ENCODE measurements at regions not wholly inside any gene's neighbourhood (a gene's known extent, or its start where the extent isn't known, plus 50 kb on each side); places are given as distances from the start of the nearest gene placed in this dataset.
A peak's percentile ranks its signal among the peaks of the same experiment; 100 is the strongest.

DNA sequence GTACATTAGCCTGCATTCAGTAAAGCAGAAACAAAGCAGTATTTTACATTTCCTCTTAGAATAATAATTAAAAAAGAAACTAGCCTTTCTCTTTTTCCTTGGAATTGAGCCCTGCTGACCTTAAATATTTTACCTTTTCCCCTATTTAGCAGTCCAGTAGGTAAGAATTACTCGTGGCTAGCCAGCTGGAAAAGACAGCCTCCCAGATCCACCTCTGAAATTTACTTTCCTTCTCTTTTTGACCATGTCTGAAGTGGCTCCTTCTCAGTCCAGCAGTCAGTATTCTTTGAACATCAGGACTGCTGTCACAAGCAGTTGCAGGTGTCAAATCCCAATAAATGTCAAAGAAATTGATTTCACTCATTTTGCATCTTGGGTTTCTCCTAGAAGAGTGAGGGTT is 311.5 kb upstream of the DCBLD2 start:
- no peak overlapping the region for H3K18ac ChIP-seq (ENCODE audit: low read length)
- H3K27me3 ChIP-seq (ENCODE audit: control insufficient read depth in 3 of 3, insufficient read depth in 3 of 3, low read depth in 1 of 3, low read length in 3 of 3) = no peaks in the 10 kb centered on the region
- H3K9ac ChIP-seq (ENCODE audit: low read depth, low read length, poor library complexity) = no peak overlapping the region
- no peak overlapping the region for H2AFZ ChIP-seq (ENCODE audit: low read length)
- no peak overlapping the region for H3K4me3 ChIP-seq (ENCODE audit: low read length in 2 of 2)
- H3K4ac ChIP-seq (ENCODE audit: low read length) = no peak overlapping the region
- no peak overlapping the region for H3K4me2 ChIP-seq (ENCODE audit: insufficient read depth, low read length, poor library complexity, severe bottlenecking)
- no peak for DNase-seq (ENCODE audit: low spot score)
- WGBS, 2 donors (ENCODE audit: extremely low coverage in 2 of 2, insufficient read length in 2 of 2, insufficient replicate concordance in 1 of 2) = no CpG with 5 or more reads among the region's 1 CpG
- no peak overlapping the region for H3K14ac ChIP-seq (ENCODE audit: low read length)
- no peak overlapping the region for H2BK120ac ChIP-seq (ENCODE audit: low read depth, low read length)
- H3K23ac ChIP-seq (ENCODE audit: low read depth, low read length, poor library complexity) = no peak overlapping the region
- peaks cover 0 to 3% of the 10 kb centered on the region in 2 donors for H3K9me3 ChIP-seq (replicated peaks in 1 of 2; ENCODE audit: control insufficient read depth in 2 of 2, insufficient read depth in 1 of 2, low read depth in 1 of 2, low read length in 2 of 2)
- no peaks in the 10 kb centered on the region for H3K4me1 ChIP-seq (ENCODE audit: control insufficient read depth in 2 of 2, insufficient read depth in 1 of 2, low read depth in 1 of 2, low read length in 2 of 2)
- H2AK5ac ChIP-seq (ENCODE audit: low read depth, low read length) = no peak overlapping the region
- H3K79me1 ChIP-seq (ENCODE audit: low read depth, low read length) = no peaks in the 10 kb centered on the region
- H3K27ac ChIP-seq (replicated peaks; ENCODE audit: low read length) = no peak overlapping the region
- H2BK5ac ChIP-seq (ENCODE audit: low read length) = no peak overlapping the region
- H2BK15ac ChIP-seq (ENCODE audit: low read length) = no peak overlapping the region
- H3K36me3 ChIP-seq (replicated peaks in 1 of 2; ENCODE audit: control insufficient read depth in 2 of 2, insufficient read depth in 2 of 2, low read length in 2 of 2) = no peaks in the 10 kb centered on the region
- H2BK12ac ChIP-seq (ENCODE audit: low read length) = no peak overlapping the region
- no peak overlapping the region for H4K91ac ChIP-seq (ENCODE audit: low read depth, low read length, poor library complexity)
- no peak overlapping the region for H4K8ac ChIP-seq (ENCODE audit: low read depth, low read length)

DNA sequence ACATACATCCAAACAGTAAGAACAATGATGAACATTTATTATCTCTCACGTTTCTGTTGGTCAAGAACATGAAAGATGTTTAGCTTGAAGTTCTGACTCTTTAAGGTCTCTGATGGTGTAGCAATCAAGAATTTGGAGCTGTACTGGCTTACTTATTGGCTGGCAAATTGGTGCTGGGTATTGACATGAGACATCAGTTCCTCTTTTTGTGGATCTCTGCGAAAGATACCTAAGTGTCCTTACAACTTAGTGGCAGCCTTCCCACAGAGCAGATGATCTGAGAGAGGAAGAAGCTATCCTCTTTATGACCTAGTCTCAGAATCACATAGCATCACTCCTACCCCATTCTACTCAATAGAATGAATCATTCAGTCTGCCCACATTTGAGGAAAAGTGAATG is 309.8 kb upstream of the DCBLD2 start:
- Histone ChIP-seq H3K27ac (replicated peaks; ENCODE audit: low read length) (no peak overlapping the region), H3K4me1 (ENCODE audit: control insufficient read depth in 2 of 2, insufficient read depth in 1 of 2, low read depth in 1 of 2, low read length in 2 of 2) (no peaks in the 10 kb centered on the region), H3K9me3 (replicated peaks in 1 of 2; ENCODE audit: control insufficient read depth in 2 of 2, insufficient read depth in 1 of 2, low read depth in 1 of 2, low read length in 2 of 2) (peaks cover 0 to 3% of the 10 kb centered on the region in 2 donors), H3K14ac (ENCODE audit: low read length) (no peak overlapping the region), H2AK5ac (ENCODE audit: low read depth, low read length) (no peak overlapping the region), H3K4ac (ENCODE audit: low read length) (no peak overlapping the region), H3K18ac (ENCODE audit: low read length) (no peak overlapping the region), H2BK5ac (ENCODE audit: low read length) (no peak overlapping the region), H3K23ac (ENCODE audit: low read depth, low read length, poor library complexity) (no peak overlapping the region), H3K9ac (ENCODE audit: low read depth, low read length, poor library complexity) (no peak overlapping the region), H2BK12ac (ENCODE audit: low read length) (no peak overlapping the region), H4K91ac (ENCODE audit: low read depth, low read length, poor library complexity) (no peak overlapping the region), H3K4me3 (ENCODE audit: low read length in 2 of 2) (no peak overlapping the region), H2BK120ac (ENCODE audit: low read depth, low read length) (no peak overlapping the region), H4K8ac (ENCODE audit: low read depth, low read length) (no peak overlapping the region), H3K36me3 (replicated peaks in 1 of 2; ENCODE audit: control insufficient read depth in 2 of 2, insufficient read depth in 2 of 2, low read length in 2 of 2) (no peaks in the 10 kb centered on the region), H2AFZ (ENCODE audit: low read length) (no peak overlapping the region), H2BK15ac (ENCODE audit: low read length) (no peak overlapping the region), H3K4me2 (ENCODE audit: insufficient read depth, low read length, poor library complexity, severe bottlenecking) (no peak overlapping the region), H3K27me3 (ENCODE audit: control insufficient read depth in 3 of 3, insufficient read depth in 3 of 3, low read depth in 1 of 3, low read length in 3 of 3) (no peaks in the 10 kb centered on the region), H3K79me1 (ENCODE audit: low read depth, low read length) (no peaks in the 10 kb centered on the region)
- DNase-seq (ENCODE audit: low spot score) = no peak
- no CpG with 5 or more reads among the region's 2 CpGs for WGBS, 2 donors (ENCODE audit: extremely low coverage in 2 of 2, insufficient read length in 2 of 2, insufficient replicate concordance in 1 of 2)

DNA sequence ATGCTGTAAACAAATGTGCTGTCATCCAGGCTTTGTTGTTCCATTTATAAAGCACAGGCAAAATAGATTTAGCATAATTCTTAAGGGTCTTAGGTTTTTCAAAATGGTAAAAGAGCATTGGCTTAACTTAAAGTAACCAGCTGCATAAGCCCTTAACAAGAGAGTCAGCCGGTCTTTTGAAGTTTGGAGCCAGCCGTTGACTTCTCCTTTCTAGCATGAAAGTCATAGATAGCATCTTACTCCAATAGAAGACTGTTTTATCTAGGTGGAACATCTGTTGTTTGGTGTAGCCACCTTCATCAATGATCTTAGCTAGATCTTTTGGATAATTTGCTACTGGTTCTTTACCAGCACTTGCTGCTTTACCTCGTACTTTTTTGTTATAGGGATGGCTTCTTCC is 297.5 kb upstream of the DCBLD2 start:
- no peak overlapping the region for H3K23ac ChIP-seq (ENCODE audit: low read depth, low read length, poor library complexity)
- H3K4me3 ChIP-seq (ENCODE audit: low read length in 2 of 2) = no peak overlapping the region
- H2BK120ac ChIP-seq (ENCODE audit: low read depth, low read length) = no peak overlapping the region
- no peak overlapping the region for H2BK5ac ChIP-seq (ENCODE audit: low read length)
- H3K36me3 ChIP-seq (replicated peaks in 1 of 2; ENCODE audit: control insufficient read depth in 2 of 2, insufficient read depth in 2 of 2, low read length in 2 of 2) = no peaks in the 10 kb centered on the region
- WGBS, 2 donors (ENCODE audit: extremely low coverage in 2 of 2, insufficient read length in 2 of 2, insufficient replicate concordance in 1 of 2) = no CpG with 5 or more reads among the region's 3 CpGs
- no peak overlapping the region for H2BK15ac ChIP-seq (ENCODE audit: low read length)
- no peak overlapping the region for H3K14ac ChIP-seq (ENCODE audit: low read length)
- H3K4ac ChIP-seq (ENCODE audit: low read length) = no peak overlapping the region
- H4K8ac ChIP-seq (ENCODE audit: low read depth, low read length) = no peak overlapping the region
- H3K27ac ChIP-seq (replicated peaks; ENCODE audit: low read length) = no peak overlapping the region
- H4K91ac ChIP-seq (ENCODE audit: low read depth, low read length, poor library complexity) = no peak overlapping the region
- no peaks in the 10 kb centered on the region for H3K27me3 ChIP-seq (ENCODE audit: control insufficient read depth in 3 of 3, insufficient read depth in 3 of 3, low read depth in 1 of 3, low read length in 3 of 3)
- H3K4me1 ChIP-seq (ENCODE audit: control insufficient read depth in 2 of 2, insufficient read depth in 1 of 2, low read depth in 1 of 2, low read length in 2 of 2) = no peaks in the 10 kb centered on the region
- H2AFZ ChIP-seq (ENCODE audit: low read length) = no peak overlapping the region
- H2AK5ac ChIP-seq (ENCODE audit: low read depth, low read length) = no peak overlapping the region
- no peaks in the 10 kb centered on the region for H3K79me1 ChIP-seq (ENCODE audit: low read depth, low read length)
- H3K9me3 ChIP-seq (replicated peaks in 1 of 2; ENCODE audit: control insufficient read depth in 2 of 2, insufficient read depth in 1 of 2, low read depth in 1 of 2, low read length in 2 of 2) = no peaks in the 10 kb centered on the region
- no peak overlapping the region for H3K18ac ChIP-seq (ENCODE audit: low read length)
- no peak overlapping the region for H3K9ac ChIP-seq (ENCODE audit: low read depth, low read length, poor library complexity)
- H2BK12ac ChIP-seq (ENCODE audit: low read length) = no peak overlapping the region
- DNase-seq (ENCODE audit: low spot score) = no peak
- no peak overlapping the region for H3K4me2 ChIP-seq (ENCODE audit: insufficient read depth, low read length, poor library complexity, severe bottlenecking)

DNA sequence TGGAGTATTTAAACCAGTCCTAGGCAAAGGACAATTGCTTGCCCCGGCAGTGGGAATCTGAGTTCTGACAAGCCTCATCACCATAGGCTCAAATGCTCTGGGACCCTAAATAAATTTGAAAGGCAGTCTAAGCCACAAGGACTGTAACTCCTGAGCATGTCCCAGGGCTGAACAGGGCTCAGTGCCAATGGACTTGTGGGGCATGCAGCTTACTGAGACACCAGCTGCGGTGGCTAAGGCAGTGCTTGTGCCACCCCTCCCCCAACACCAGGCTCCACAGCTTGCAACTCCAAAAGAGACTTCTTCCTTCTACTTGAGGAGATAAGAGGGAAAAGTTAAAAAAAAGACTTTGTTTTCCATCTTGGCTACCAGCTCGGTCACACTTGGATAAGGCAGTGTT is 289.7 kb upstream of the DCBLD2 start:
- no peak overlapping the region for H3K4ac ChIP-seq (ENCODE audit: low read length)
- no peak overlapping the region for H2BK120ac ChIP-seq (ENCODE audit: low read depth, low read length)
- H4K8ac ChIP-seq (ENCODE audit: low read depth, low read length) = no peak overlapping the region
- no peak overlapping the region for H2BK15ac ChIP-seq (ENCODE audit: low read length)
- H4K91ac ChIP-seq (ENCODE audit: low read depth, low read length, poor library complexity) = no peak overlapping the region
- H3K79me1 ChIP-seq (ENCODE audit: low read depth, low read length) = no peaks in the 10 kb centered on the region
- no peak overlapping the region for H3K23ac ChIP-seq (ENCODE audit: low read depth, low read length, poor library complexity)
- no peaks in the 10 kb centered on the region for H3K9me3 ChIP-seq (replicated peaks in 1 of 2; ENCODE audit: control insufficient read depth in 2 of 2, insufficient read depth in 1 of 2, low read depth in 1 of 2, low read length in 2 of 2)
- H3K4me2 ChIP-seq (ENCODE audit: insufficient read depth, low read length, poor library complexity, severe bottlenecking) = peak overlapping the region; percentile 2
- H3K27me3 ChIP-seq (ENCODE audit: control insufficient read depth in 3 of 3, insufficient read depth in 3 of 3, low read depth in 1 of 3, low read length in 3 of 3) = no peaks in the 10 kb centered on the region
- DNase-seq (ENCODE audit: low spot score) = no peak
- no peak overlapping the region for H3K4me3 ChIP-seq (ENCODE audit: low read length in 2 of 2)
- no peak overlapping the region for H2BK12ac ChIP-seq (ENCODE audit: low read length)
- no peaks in the 10 kb centered on the region for H3K36me3 ChIP-seq (replicated peaks in 1 of 2; ENCODE audit: control insufficient read depth in 2 of 2, insufficient read depth in 2 of 2, low read length in 2 of 2)
- H2AFZ ChIP-seq (ENCODE audit: low read length) = no peak overlapping the region
- no peaks in the 10 kb centered on the region for H3K4me1 ChIP-seq (ENCODE audit: control insufficient read depth in 2 of 2, insufficient read depth in 1 of 2, low read depth in 1 of 2, low read length in 2 of 2)
- H2BK5ac ChIP-seq (ENCODE audit: low read length) = no peak overlapping the region
- H2AK5ac ChIP-seq (ENCODE audit: low read depth, low read length) = no peak overlapping the region
- no peak overlapping the region for H3K27ac ChIP-seq (replicated peaks; ENCODE audit: low read length)
- no CpG with 5 or more reads among the region's 3 CpGs for WGBS, 2 donors (ENCODE audit: extremely low coverage in 2 of 2, insufficient read length in 2 of 2, insufficient replicate concordance in 1 of 2)
- no peak overlapping the region for H3K9ac ChIP-seq (ENCODE audit: low read depth, low read length, poor library complexity)
- H3K18ac ChIP-seq (ENCODE audit: low read length) = no peak overlapping the region
- H3K14ac ChIP-seq (ENCODE audit: low read length) = peak overlapping the region; percentile 38
